GM18526 (cell line): ENCODE measurements at regions not wholly inside any gene's neighbourhood (a gene's known extent, or its start where the extent isn't known, plus 50 kb on each side); places are given as distances from the start of the nearest gene placed in this dataset.

ENCODE experiments used
- POLR2A ChIP-seq: IDR thresholded peaks from 3 replicates; pipeline ENCODE4 v1.6.1; 2011; ENCODE audit not compliant: insufficient read length; ENCODE audit errors: extremely low read depth

- TF ChIP-seq POLR2A, result no peak
These were observed 256.7 kb upstream of the HES1 start for GRCh38 chr3:193879099-193879863.

GRCh38 chr3:193879864-193880242 lies 256.1 kb upstream of the HES1 start:
- no peak for TF ChIP-seq POLR2A

- no peak for TF ChIP-seq POLR2A
These were observed 253.9 kb upstream of the HES1 start for GRCh38 chr3:193882091-193882490.

- TF ChIP-seq POLR2A, result no peak
These were observed 252.4 kb upstream of the HES1 start for GRCh38 chr3:193883551-193883950.

GRCh38 chr3:193884027-193884426 lies 251.9 kb upstream of the HES1 start:
- TF ChIP-seq POLR2A, result no peak

- no peak for TF ChIP-seq POLR2A
These were observed 251.3 kb upstream of the HES1 start for GRCh38 chr3:193884652-193885051.

- TF ChIP-seq POLR2A, result no peak
These were observed 250.1 kb upstream of the HES1 start for GRCh38 chr3:193885832-193886231.

GRCh38 chr3:193890016-193890897 lies 245.7 kb upstream of the HES1 start:
- no peak for TF ChIP-seq POLR2A

GRCh38 chr3:193894121-193894863 lies 241.7 kb upstream of the HES1 start:
- TF ChIP-seq POLR2A, result no peak

- no peak for TF ChIP-seq POLR2A
These were observed 240.5 kb upstream of the HES1 start for GRCh38 chr3:193895409-193895808.

- no peak for TF ChIP-seq POLR2A
These were observed 239.5 kb upstream of the HES1 start for GRCh38 chr3:193896419-193896818.

- TF ChIP-seq POLR2A, result no peak
These were observed 238.7 kb upstream of the HES1 start for GRCh38 chr3:193897288-193897687.

- no peak for TF ChIP-seq POLR2A
These were observed 238.2 kb upstream of the HES1 start for GRCh38 chr3:193897731-193898180.

GRCh38 chr3:193899001-193899400 lies 236.9 kb upstream of the HES1 start:
- no peak for TF ChIP-seq POLR2A

GRCh38 chr3:193901007-193901406 lies 234.9 kb upstream of the HES1 start:
- TF ChIP-seq POLR2A, result no peak
